RWPE2 (cell line): ENCODE measurements at regions not wholly inside any gene's neighbourhood (a gene's known extent, or its start where the extent isn't known, plus 50 kb on each side); places are given as distances from the start of the nearest gene placed in this dataset.

Source experiments
- ATAC-seq: fragments of 200-7000 bp; cut with Tn5 transposase; 3 replicates; pipeline ENCODE4 v1.9.1; 2021; ENCODE audit warnings: low read depth
- DNase-seq: peaks from one replicate; pipeline ENCODE4 v3.0.0-alpha.2; 2020; ENCODE audit warnings: low spot score
- H3K27ac ChIP-seq: fragments of 450-650 bp; 2 replicates; pipeline ENCODE4 v1.5.1; 2017; ENCODE audit warnings: mild to moderate bottlenecking; ENCODE audit not compliant: poor library complexity, severe bottlenecking
- H3K27me3 ChIP-seq: fragments of 250-450 bp; sonication (Bioruptor Pico); 2 replicates; pipeline ENCODE4 v1.5.1; 2021; ENCODE audit warnings: mild to moderate bottlenecking, moderate library complexity; ENCODE audit not compliant: insufficient read depth, poor library complexity, severe bottlenecking
- H3K36me3 ChIP-seq: fragments of 250-450 bp; sonication (Bioruptor Pico); 2 replicates; pipeline ENCODE4 v1.5.1; 2020; ENCODE audit warnings: low read depth, mild to moderate bottlenecking, moderate library complexity
- H3K4me1 ChIP-seq: fragments of 250-450 bp; sonication (Bioruptor Pico); 2 replicates; pipeline ENCODE4 v1.5.1; 2021; ENCODE audit warnings: mild to moderate bottlenecking, moderate library complexity; ENCODE audit not compliant: insufficient read depth, poor library complexity, severe bottlenecking
- H3K4me3 ChIP-seq: fragments of 250-450 bp; sonication (Bioruptor Pico); 2 replicates; pipeline ENCODE4 v1.5.1; 2021; ENCODE audit warnings: mild to moderate bottlenecking, moderate library complexity; ENCODE audit not compliant: severe bottlenecking
- H3K9me3 ChIP-seq: fragments of 250-450 bp; sonication (Bioruptor Pico); 2 replicates; pipeline ENCODE4 v1.5.1; 2021; ENCODE audit warnings: mild to moderate bottlenecking, moderate library complexity; ENCODE audit not compliant: severe bottlenecking
- TF ChIP-seq, protein P1 (sequence below): fragments of 450-650 bp; IDR thresholded peaks from one replicate; pipeline ENCODE4 v1.5.1; 2017; ENCODE audit warnings: mild to moderate bottlenecking, moderate library complexity; ENCODE audit not compliant: poor library complexity, severe bottlenecking

DNA sequence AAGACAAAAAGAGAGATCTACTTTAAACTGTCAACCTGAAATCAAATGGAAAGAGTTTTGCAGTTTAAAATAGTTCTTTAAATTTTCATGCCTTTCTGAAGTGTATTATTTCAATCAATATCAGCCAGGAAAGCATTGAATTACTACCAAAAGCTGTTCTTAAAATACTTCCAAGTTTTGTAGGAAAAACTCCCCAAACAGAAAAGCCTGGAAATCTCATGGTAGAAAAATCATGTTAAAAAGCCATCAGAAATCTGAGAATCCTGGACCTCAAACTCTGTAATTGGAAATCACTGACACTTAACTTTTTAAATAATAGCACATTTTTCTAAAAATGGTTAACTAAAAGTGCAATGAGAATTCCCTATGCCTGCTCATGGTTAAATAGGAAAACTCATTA is 63.3 kb upstream of the CNTNAP4 start:
- DNase-seq (no peak), ATAC-seq (no peak)
- no peak overlapping the region for H3K27ac ChIP-seq
- TF ChIP-seq, protein P1, sequence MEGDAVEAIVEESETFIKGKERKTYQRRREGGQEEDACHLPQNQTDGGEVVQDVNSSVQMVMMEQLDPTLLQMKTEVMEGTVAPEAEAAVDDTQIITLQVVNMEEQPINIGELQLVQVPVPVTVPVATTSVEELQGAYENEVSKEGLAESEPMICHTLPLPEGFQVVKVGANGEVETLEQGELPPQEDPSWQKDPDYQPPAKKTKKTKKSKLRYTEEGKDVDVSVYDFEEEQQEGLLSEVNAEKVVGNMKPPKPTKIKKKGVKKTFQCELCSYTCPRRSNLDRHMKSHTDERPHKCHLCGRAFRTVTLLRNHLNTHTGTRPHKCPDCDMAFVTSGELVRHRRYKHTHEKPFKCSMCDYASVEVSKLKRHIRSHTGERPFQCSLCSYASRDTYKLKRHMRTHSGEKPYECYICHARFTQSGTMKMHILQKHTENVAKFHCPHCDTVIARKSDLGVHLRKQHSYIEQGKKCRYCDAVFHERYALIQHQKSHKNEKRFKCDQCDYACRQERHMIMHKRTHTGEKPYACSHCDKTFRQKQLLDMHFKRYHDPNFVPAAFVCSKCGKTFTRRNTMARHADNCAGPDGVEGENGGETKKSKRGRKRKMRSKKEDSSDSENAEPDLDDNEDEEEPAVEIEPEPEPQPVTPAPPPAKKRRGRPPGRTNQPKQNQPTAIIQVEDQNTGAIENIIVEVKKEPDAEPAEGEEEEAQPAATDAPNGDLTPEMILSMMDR = no peak
- H3K27me3 ChIP-seq = no peaks in the 10 kb centered on the region
- H3K4me1 ChIP-seq = no peaks in the 10 kb centered on the region
- no peak overlapping the region for H3K4me3 ChIP-seq
- H3K36me3 ChIP-seq = no peaks in the 10 kb centered on the region
- no peaks in the 10 kb centered on the region for H3K9me3 ChIP-seq

DNA sequence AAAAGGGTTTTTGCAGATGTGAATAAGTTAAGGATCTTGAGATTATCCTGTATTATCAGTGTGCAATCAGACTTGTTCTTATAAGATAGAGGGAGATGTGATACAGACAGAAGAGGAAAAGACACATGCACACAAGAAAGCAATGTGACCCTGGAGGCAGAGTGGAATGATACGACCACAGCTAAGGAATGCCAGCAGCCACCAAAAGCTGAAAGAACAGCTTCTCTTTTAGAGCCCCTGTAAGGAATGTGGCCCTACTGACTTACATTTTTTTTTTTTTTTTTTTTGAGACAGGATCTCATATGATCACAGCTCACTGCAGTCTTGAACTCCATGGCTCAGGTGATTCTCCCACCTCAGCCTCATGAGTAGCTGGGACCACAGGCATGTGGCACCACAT is 62.3 kb upstream of the CNTNAP4 start:
- TF ChIP-seq, protein P1 = no peak
- H3K36me3 ChIP-seq = no peaks in the 10 kb centered on the region
- H3K27me3 ChIP-seq = no peaks in the 10 kb centered on the region
- H3K27ac ChIP-seq = no peak overlapping the region
- no peaks in the 10 kb centered on the region for H3K4me1 ChIP-seq
- no peak overlapping the region for H3K4me3 ChIP-seq
- DNase-seq (no peak), ATAC-seq (no peak)
- H3K9me3 ChIP-seq = no peaks in the 10 kb centered on the region

- H3K36me3 ChIP-seq = no peaks in the 10 kb centered on the region
- ATAC-seq = no peak
- TF ChIP-seq, protein P1 = no peak
- no peaks in the 10 kb centered on the region for H3K9me3 ChIP-seq
- H3K27ac ChIP-seq = no peak overlapping the region
- H3K27me3 ChIP-seq = no peaks in the 10 kb centered on the region
- no peak overlapping the region for H3K4me3 ChIP-seq
- DNase-seq = no peak
- H3K4me1 ChIP-seq = no peaks in the 10 kb centered on the region
Observed at GRCh38 chr16:76222087-76222486, 55.1 kb upstream of the CNTNAP4 start.

DNA sequence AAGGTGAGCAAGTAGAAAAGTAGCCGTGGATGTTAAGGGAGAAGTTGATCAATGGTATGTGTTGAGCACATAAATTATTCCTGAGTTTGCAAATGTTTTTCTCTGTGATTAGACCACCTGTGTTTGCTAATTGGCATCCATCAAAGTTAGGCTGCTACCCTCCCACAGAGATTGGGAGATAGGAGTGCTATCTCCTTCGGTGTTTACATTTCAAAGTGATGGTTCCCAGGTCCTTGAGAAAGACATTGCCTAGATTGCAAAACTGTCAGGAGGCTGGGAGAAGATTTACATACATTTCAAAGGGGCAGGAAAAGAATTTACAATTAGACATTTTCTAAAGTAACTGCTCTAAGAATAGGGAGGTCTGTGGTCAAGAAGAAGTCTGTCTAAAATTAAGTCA is 54.3 kb upstream of the CNTNAP4 start:
- Histone ChIP-seq H3K4me1 (no peaks in the 10 kb centered on the region), H3K4me3 (no peak overlapping the region), H3K27ac (no peak overlapping the region), H3K27me3 (no peaks in the 10 kb centered on the region), H3K9me3 (no peaks in the 10 kb centered on the region), H3K36me3 (no peaks in the 10 kb centered on the region)
- TF ChIP-seq, protein P1 = no peak
- ATAC-seq (no peak), DNase-seq (no peak)

DNA sequence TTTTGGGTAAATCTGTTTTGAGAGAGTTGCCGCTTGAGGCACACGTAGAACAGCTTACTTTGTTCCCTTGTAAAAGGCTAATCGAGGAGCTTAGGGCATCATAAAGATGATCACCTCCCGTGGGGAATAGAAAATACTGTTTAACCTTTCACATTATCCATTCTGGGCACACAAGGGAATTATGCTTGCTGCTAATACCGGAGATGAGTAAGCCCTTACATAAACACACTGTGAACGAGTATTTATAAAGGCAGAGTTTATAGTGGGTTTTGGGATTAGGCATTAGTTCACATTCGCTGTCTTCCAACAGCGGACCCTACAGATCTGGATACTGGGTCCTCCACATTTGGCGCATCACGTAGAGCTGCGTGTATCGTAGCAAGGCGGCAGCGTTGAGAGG is 51.2 kb upstream of the CNTNAP4 start:
- H3K4me3 ChIP-seq = no peak overlapping the region
- ATAC-seq = peak; percentile 33; the same call in 1 of the 3 replicates
- H3K9me3 ChIP-seq = no peaks in the 10 kb centered on the region
- H3K27me3 ChIP-seq = no peaks in the 10 kb centered on the region
- H3K27ac ChIP-seq = no peak overlapping the region
- no peaks in the 10 kb centered on the region for H3K36me3 ChIP-seq
- no peaks in the 10 kb centered on the region for H3K4me1 ChIP-seq
- no peak for DNase-seq
- TF ChIP-seq, protein P1 = no peak
